Hepatic stellate cell (primary cell): ENCODE measurements at regions not wholly inside any gene's neighbourhood (a gene's known extent, or its start where the extent isn't known, plus 50 kb on each side); places are given as distances from the start of the nearest gene placed in this dataset.
"Not testable (repeated sequence)": the region's sequence is repeated elsewhere in the genome, so short reads cannot be mapped to it uniquely, and the experiment has no call there.

ENCODE experiments used
- DNase-seq: peaks from one replicate; pipeline ENCODE4 v3.0.0; 2011; ENCODE audit warnings: low spot score

- no peak for DNase-seq
Measured at GRCh38 chr7:67359900-67360299, 363.3 kb downstream of the TYW1 start.

- no peak for DNase-seq
Measured at GRCh38 chr7:67361150-67361549, 364.5 kb downstream of the TYW1 start.

GRCh38 chr7:67364441-67365017, 367.9 kb downstream of the TYW1 start:
- DNase-seq = no peak

GRCh38 chr7:67371429-67372305, 375.0 kb downstream of the TYW1 start:
- peak; percentile 88 for DNase-seq

GRCh38 chr7:67373389-67373788, 376.8 kb downstream of the TYW1 start:
- not testable (repeated sequence) for DNase-seq

GRCh38 chr7:67375427-67375826, 378.8 kb downstream of the TYW1 start:
- no peak for DNase-seq

GRCh38 chr7:67377939-67378862, 381.6 kb downstream of the TYW1 start:
- DNase-seq = peak; percentile 65

- no peak for DNase-seq
Measured at GRCh38 chr7:67380326-67380725, 383.7 kb downstream of the TYW1 start.

- DNase-seq = no peak
Measured at GRCh38 chr7:67380858-67381257, 384.2 kb downstream of the TYW1 start.

- DNase-seq = no peak
Measured at GRCh38 chr7:67387851-67388250, 391.2 kb downstream of the TYW1 start.

GRCh38 chr7:67391168-67391567, 394.5 kb downstream of the TYW1 start:
- no peak for DNase-seq

GRCh38 chr7:67392596-67393438, 396.2 kb downstream of the TYW1 start:
- DNase-seq = no peak

GRCh38 chr7:67393903-67394302, 397.3 kb downstream of the TYW1 start:
- DNase-seq = no peak

GRCh38 chr7:67398916-67399315, 402.3 kb downstream of the TYW1 start:
- no peak for DNase-seq

- no peak for DNase-seq
Measured at GRCh38 chr7:67401492-67401891, 404.9 kb downstream of the TYW1 start.

- DNase-seq = no peak
Measured at GRCh38 chr7:67402280-67402679, 405.6 kb downstream of the TYW1 start.

GRCh38 chr7:67406976-67407375, 410.3 kb downstream of the TYW1 start:
- DNase-seq = no peak

- no peak for DNase-seq
Measured at GRCh38 chr7:67407392-67408071, 410.9 kb downstream of the TYW1 start.

- no peak for DNase-seq
Measured at GRCh38 chr7:67408109-67408508, 411.5 kb downstream of the TYW1 start.

GRCh38 chr7:67413670-67414069, 417.0 kb downstream of the TYW1 start:
- DNase-seq = no peak

GRCh38 chr7:67414858-67415257, 418.2 kb downstream of the TYW1 start:
- DNase-seq = no peak
